Brain microvascular endothelial cell (primary cell): ENCODE measurements at regions not wholly inside any gene's neighbourhood (a gene's known extent, or its start where the extent isn't known, plus 50 kb on each side); places are given as distances from the start of the nearest gene placed in this dataset.
"Not testable (repeated sequence)": the region's sequence is repeated elsewhere in the genome, so short reads cannot be mapped to it uniquely, and the experiment has no call there.

Source experiments
- DNase-seq: peaks from one replicate; pipeline ENCODE4 v3.0.0-alpha.2; 2020
- H3K27ac ChIP-seq: fragments of 250-450 bp; sonication (Bioruptor Pico); 2 replicates; pipeline ENCODE4 v1.5.1; 2020; ENCODE audit warnings: mild to moderate bottlenecking, moderate library complexity
- H3K27me3 ChIP-seq: fragments of 250-450 bp; sonication (Bioruptor Pico); replicated peaks from 2 replicates; pipeline ENCODE4 v1.5.1; 2020; ENCODE audit warnings: mild to moderate bottlenecking
- H3K36me3 ChIP-seq: fragments of 250-450 bp; sonication (Bioruptor Pico); replicated peaks from 2 replicates; pipeline ENCODE4 v1.5.1; 2020; ENCODE audit warnings: mild to moderate bottlenecking
- H3K4me3 ChIP-seq: 2 replicates; pipeline ENCODE4 v1.5.1; 2011; ENCODE audit warnings: low read depth, mild to moderate bottlenecking, control low read depth, low read length, moderate library complexity
- in situ Hi-C: cut with HindIII; loops from 2 replicates; pipeline ENCODE4 v1.10.0; 2017; ENCODE audit warnings: low sequenced_read_pairs, low pct_ligation_motif_present
- TF ChIP-seq, protein P1 (sequence below): IDR thresholded peaks from 2 replicates; pipeline ENCODE4 v1.5.1; 2011; ENCODE audit warnings: low read depth, mild to moderate bottlenecking, moderate library complexity, low read length, control low read depth, inconsistent platforms; ENCODE audit errors: missing control alignments

DNA sequence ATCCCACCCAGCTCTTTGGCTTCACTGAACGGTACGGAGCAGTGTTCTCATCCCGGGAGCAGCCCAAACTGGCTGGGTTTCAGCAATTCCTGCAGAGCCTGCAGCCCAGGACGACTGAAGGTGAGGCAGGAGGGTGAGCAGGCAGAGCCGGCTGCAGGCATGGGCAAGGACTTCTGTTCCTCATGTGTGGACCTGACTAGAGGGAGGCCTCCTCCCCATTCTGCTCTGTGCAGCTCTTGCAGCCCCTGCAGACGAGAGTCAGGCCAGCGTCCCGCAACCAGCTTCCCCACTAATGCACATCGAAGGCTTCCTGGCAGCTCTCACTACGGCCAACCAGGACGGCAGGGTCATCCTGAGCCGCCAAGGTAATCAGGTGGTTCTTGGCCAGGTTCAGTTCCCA lies 97.8 kb upstream of the PZP start:
- in situ Hi-C loops, DNase-seq, H3K36me3 ChIP-seq: not testable (repeated sequence)

DNA sequence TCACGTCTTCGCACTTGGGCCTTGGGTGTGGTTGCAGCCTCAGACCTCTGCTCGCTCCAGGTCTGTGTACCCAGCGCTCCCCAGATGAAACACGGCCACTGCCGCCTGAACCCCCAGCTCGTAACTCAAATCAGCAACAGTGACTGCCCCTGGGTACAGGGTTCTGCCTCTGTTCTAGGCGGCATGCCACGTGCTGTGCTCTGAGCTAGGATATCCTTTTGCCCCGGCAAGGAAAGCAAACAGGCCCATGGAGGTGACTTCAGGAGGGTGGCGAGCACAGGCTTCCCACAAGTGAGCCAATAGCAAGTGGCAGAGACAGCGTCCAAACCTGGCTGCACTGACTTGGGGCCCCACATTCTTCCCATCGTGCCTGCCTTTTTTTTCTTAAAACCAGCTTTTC lies 96.3 kb upstream of the PZP start:
- H3K4me3 ChIP-seq, H3K27me3 ChIP-seq, in situ Hi-C loops, DNase-seq, H3K27ac ChIP-seq, H3K36me3 ChIP-seq: not testable (repeated sequence)

More for the DNA sequence above, 97.8 kb upstream of the PZP start:
- not testable (repeated sequence) for H3K27ac ChIP-seq, H3K27me3 ChIP-seq, H3K4me3 ChIP-seq

DNA sequence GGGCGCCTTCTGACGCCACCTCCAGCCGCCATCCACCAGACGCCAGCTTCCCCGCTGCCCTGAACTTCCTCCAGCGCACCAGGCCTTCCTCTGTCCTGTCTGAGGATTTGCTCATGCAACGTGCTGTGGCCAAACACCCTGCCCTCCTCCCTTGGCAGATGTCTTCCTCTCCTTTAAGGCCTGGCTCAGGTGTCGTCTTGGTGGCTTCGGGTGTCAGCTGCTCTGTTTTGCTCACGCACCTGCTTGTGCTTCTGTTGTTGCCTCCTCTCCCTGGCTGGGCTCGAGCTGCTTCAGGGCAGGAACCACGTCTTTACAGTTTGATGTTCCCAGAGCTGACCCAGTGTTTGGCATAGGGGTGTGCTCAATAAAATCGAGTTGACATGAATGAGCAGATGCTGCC lies 87.7 kb upstream of the PZP start:
- DNase-seq, H3K36me3 ChIP-seq, H3K27me3 ChIP-seq, H3K27ac ChIP-seq, in situ Hi-C loops, H3K4me3 ChIP-seq: not testable (repeated sequence)

DNA sequence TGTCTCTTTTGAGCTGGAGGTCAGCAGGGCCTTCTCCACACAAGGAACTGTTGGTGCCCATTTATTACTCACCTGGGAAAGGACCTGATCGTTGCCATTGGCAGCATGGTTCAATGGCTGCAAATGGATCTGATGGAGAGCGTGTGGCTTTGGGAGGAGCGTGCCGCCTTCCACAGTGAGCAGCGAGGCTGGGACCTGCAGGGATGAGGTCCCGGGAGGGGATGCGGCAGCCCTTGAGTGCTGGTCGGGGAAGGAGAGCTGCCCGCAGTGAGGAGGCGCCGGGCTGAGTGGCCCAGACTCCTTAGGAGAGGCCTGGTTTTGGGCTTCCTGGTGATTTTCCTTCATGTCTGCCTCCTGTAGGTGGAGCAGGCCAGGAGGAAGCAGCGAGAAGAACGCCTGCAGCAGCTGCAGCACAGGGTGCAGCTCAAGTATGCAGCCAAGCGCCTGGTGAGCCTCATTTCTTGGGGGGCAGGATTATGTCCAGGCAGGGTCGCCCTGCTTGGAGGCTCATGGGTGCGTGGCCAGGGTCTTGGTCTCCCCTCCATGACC lies 86.0 kb upstream of the PZP start:
- H3K27ac ChIP-seq, H3K4me3 ChIP-seq, H3K27me3 ChIP-seq, in situ Hi-C loops, H3K36me3 ChIP-seq, DNase-seq: not testable (repeated sequence)

DNA sequence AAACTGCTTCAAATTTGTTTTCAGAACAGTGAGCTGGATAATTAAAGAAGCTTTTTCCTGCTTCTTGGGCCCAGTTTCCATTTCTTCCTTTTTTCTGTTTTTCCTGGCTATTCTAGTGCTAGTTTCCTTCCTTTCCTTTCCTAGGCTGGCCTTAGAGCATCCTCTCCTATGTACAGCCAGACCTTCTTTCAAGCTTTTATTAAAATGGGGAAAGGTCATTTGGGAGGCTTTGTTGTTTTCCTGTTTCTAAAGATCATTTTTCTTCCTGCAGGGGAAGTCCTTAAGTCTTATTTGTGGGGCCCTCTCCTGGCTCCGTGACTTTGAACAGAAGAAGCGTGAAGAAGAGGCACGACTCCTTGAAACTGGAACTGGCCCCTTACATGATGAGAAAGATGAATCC lies 85.2 kb upstream of the PZP start:
- H3K4me3 ChIP-seq, in situ Hi-C loops, DNase-seq, H3K27me3 ChIP-seq, H3K27ac ChIP-seq, H3K36me3 ChIP-seq: not testable (repeated sequence)

DNA sequence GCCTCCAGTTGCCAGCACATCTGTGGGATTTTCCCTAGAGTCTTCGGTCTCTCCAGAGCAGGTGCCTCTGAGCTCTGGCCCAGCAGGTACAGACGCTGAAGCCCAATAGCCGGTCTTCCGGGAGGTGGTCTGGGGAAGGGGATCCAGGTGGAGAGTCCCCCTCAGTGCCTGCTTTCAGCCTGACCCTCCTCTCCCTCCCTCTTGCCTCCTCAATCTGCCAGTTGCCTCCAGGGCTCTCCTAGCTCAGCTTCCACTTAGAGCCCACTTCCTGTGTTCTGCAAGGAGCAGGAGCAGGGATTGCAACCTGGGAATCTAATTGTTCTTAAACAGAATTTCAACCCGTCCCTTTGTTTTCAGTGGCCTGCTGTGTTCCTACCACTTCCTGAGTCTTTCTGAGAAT lies 81.8 kb upstream of the PZP start:
- H3K36me3 ChIP-seq, in situ Hi-C loops, DNase-seq, H3K4me3 ChIP-seq, H3K27me3 ChIP-seq, H3K27ac ChIP-seq: not testable (repeated sequence)

DNA sequence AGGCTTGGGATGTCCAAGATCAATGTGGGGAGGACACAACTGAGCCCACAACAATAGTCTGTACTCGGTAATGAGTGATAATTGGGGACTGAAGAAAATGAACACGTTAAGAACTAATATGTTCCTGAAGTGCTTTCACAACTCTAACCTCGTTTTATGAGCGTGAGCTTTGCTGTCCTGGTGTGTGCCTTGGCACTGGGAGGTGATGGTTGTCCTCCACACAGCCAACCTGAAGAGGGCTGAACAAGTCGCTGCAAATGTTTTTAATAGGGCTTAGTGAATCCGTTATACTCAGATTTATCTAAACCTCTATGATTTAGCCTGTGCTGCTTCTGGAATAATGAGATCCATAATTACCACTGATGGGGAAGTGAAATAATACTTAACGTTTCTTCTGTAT lies 76.5 kb upstream of the PZP start:
- H3K27me3 ChIP-seq, in situ Hi-C loops, DNase-seq, H3K36me3 ChIP-seq, H3K27ac ChIP-seq: not testable (repeated sequence)
- H3K4me3 ChIP-seq, result peak overlapping the region; percentile 61

DNA sequence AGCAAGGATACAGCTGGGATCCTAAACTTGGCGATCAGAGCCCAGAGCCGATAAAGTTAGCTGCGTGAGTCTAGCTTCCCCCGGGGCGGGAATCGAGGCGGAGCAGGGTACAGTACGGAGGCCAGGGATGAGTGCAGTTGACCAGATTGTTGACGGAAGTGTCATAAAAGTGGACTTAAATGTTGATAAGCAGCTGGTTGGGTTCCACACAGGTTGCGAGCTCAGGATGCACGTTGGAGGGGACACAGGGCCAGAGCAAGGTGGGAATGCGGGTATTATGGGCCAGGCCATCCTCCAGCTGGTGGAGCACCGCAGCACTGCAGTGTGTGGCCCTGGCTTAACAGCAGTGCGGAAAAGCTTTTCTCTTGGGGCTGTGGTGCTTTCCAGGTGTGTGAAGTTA lies 76.0 kb upstream of the PZP start:
- DNase-seq, H3K27me3 ChIP-seq, H3K27ac ChIP-seq, H3K36me3 ChIP-seq, in situ Hi-C loops: not testable (repeated sequence)
- H3K4me3 ChIP-seq, result peak overlapping the region; percentile 61

DNA sequence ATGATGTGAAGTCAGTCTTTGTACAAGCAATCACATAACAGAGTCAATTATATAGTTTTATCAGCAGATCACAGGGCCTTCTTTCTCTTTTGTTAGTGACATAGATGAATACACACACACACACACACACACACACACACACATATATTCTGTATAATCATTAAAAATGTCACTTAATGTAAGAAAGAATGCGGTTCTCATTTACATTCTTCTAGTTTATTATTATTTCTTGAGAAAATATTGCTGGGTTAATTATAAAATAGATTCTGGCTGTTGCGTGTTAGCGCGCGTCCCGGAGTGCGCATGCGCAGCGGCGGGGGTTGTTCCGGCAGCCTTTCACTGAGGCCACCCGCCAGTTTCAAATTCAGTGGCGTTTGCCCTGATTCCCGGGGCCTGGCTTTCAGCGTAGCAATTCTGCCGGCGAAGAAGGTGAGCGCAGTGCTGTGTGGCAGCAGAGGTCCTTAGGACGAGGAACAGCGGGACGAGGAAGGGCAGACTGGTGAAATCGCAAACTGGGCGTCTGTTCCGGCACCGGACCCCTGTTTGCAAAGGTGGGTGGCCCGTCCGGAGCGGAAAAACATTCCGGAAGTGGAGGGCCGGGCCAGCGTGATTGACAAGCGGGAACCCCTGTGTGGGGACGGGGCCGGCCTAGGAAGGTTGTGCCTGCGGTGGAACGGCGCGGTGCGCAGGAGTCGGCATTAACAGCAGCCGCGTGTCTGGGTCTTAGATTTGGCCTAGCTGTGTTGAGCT lies 75.3 kb upstream of the PZP start:
- peak overlapping the region; percentile 61 for H3K4me3 ChIP-seq
- DNase-seq, result peak; percentile 69
- H3K27me3 ChIP-seq, H3K36me3 ChIP-seq, H3K27ac ChIP-seq, in situ Hi-C loops: not testable (repeated sequence)

DNA sequence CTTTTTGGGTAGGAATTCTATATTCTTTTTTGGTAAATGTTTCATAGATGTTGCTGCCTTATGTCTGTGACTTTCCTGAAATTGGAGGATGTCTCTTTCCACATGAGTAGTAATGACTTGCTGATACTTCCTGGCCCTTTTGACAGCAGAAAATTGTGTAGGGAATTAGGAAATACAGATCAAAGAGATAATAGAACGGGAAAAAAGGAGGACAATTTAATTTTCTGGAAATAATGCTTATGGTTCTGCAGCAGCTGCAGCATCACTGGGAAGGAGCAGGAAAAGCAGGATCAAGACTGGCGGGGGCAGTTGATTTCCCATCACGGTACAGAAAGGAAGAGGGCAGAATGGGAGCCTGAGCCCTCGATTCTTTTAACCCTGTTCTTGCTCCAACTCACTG lies 68.8 kb upstream of the PZP start:
- no peak for DNase-seq
- Histone ChIP-seq H3K27ac (no peak overlapping the region), H3K36me3 (no peaks in the 10 kb centered on the region), H3K27me3 (no peaks in the 10 kb centered on the region), H3K4me3 (no peak overlapping the region)
- in situ Hi-C loops, result no loop called here
- TF ChIP-seq, protein P1, sequence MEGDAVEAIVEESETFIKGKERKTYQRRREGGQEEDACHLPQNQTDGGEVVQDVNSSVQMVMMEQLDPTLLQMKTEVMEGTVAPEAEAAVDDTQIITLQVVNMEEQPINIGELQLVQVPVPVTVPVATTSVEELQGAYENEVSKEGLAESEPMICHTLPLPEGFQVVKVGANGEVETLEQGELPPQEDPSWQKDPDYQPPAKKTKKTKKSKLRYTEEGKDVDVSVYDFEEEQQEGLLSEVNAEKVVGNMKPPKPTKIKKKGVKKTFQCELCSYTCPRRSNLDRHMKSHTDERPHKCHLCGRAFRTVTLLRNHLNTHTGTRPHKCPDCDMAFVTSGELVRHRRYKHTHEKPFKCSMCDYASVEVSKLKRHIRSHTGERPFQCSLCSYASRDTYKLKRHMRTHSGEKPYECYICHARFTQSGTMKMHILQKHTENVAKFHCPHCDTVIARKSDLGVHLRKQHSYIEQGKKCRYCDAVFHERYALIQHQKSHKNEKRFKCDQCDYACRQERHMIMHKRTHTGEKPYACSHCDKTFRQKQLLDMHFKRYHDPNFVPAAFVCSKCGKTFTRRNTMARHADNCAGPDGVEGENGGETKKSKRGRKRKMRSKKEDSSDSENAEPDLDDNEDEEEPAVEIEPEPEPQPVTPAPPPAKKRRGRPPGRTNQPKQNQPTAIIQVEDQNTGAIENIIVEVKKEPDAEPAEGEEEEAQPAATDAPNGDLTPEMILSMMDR, result no peak
